NCI-H510A treated with DMSO at 0.1 percent for 48 hours (cell line): ENCODE measurements at regions not wholly inside any gene's neighbourhood (a gene's known extent, or its start where the extent isn't known, plus 50 kb on each side); places are given as distances from the start of the nearest gene placed in this dataset.

Source experiments
- DNase-seq: peaks from one replicate; lab custom pipeline; 2025; lab: John Stamatoyannopoulos, UW

DNA sequence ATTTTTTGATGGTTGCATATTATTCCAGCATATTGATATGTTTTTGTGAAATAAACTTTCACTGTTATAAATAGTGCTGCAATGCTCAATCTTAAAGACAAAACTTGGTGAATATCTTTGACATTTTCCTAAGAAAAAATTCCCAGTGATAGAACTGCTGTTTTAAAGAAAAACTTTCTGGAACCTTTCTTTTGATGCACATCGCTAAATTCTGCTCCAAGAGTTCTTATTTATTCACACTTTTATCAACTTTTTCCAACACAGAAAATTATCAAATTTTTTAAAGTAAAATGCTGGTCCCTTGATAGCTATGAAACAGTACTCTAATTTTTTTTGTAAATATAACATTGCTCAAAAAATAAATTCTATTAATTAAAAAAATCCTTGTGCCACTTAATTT, 196.6 kb downstream of the HS3ST3A1 start:
- DNase-seq: no peak

DNA sequence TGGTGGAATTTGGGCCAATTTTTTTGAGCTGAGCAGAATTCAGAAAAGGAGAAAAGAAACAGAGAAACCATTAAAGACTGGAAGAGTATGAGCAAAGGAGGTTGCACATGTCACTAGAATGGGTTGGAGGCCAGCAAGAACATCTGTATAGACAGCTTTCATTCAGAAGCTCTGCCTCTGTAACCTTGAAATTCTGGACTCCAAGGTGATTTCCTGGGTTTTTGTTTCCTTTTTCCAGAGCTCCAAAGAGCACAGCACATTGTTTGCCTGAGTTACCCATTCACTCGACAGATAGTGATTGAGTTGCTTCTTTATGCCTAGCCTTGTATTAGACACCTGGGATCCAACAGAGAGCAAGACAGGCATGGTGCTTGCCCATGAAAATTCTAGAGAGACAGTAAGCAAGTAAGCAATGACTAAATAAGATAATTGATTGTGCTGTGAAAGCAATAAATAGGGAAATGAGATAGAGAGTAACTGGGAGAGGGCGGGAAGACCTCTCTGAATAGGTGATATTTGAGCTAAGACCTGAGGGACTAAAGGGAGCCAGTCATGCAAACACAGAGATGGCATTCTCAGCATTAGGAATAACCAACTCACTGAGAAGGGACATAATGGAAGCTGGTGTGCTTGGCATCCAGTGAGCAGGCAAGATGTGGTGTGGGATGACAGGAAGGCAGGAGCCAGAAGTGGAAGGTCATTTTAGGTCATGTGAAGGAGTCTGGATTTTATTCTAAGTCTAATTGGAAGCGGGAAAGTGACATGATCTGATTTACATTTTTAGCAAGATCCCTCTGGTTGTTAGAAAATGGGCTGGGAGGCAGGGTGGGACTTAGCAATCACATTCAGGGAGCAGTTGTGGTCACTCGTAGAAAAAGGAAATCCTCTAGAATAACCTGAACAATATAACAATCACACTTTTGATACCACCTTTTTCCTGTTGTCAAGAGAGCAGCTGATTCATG, 197.5 kb downstream of the HS3ST3A1 start:
- no peak for DNase-seq

DNA sequence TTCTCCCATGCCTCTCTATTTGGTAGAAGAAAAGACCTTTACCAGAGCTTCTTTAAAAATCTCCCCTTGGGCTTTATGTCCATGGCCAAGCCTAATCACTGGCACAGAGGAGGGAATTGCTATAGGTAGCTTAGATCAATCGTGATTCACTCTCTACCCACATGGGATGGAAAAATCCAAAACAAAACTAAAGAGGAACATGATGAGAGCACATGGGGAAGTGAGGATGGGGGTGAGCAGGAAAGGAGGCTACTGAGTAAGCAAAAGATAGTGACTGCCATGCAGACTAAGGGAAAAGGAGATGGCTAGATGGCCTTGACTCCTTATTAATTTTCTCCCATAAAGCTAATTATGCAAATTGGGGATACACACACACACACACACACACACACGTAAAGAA, 201.2 kb downstream of the HS3ST3A1 start:
- DNase-seq: no peak

DNA sequence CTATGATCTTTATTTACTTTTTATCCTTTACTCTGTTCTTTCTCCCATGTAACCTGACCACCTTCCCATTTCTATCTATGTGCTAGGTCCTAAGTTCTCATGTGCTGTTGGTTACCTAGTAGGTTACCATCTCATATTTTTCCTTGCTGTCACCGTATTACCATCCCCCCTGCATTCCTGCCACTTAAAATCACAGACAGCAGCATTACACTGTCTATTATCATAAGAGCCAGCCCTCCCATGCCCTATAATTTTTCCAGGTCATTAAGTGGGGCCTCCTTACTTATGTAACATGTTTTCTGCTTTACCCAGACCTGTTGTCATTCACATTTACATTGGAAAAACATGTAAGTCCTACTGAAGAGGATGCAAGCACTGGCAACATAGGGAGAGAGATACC, 202.9 kb downstream of the HS3ST3A1 start:
- DNase-seq: no peak

DNA sequence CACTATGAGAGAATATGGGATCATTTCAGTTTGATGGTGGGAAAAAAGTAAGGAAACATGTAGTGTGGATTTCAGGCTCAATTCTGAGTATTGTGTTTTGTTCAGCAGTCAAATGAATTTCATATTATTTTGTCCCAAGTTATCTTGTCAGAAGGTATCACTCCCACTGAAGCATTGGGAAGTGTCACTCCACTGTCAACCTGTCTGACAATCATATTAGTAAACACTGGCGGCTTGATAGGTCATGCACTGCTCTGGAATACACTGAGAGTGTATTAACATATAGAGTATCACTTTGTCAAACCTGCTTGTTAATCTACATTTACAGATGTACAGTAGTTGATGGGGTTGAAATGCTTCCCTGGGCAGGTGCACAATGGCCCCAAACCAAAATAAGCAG, 203.6 kb downstream of the HS3ST3A1 start:
- no peak for DNase-seq

DNA sequence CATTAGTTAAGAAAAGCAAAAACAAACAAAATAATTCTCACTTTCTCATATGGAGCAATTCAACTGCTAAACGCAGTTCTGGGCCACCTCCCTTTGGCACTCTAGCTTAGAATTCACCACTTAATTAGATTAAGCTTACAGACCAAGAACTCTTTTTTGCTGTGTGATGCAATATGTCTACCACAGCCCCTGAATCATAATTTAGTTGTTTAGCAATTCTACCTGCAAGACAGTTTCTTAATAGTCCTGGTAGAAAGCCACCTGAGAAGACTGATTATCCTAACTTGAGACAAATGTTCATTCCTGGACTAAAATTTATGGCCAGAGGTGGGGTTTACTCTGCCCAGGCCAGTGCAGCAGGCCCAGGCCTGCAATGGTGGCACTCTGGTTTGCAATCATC, 205.9 kb downstream of the HS3ST3A1 start:
- no peak for DNase-seq

DNA sequence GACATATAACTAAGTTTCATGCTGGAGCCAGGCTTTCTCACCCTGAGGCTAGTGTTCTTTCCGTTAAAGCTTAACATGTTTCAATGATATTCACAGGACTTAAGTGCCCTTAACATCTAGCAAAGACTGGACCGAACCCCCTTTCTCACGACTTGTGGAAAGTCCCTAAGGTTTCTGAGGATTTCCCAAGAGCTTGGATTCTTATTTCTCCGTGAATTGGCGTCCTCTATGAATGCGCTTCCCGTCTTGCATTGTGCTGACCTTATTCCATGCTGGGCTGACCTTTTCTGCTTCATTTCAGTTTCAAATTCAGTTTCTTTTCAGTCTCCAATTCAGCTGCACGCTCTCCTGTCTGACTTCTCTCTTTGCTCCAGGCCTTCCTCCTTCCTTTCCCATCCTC, 206.4 kb downstream of the HS3ST3A1 start:
- no peak for DNase-seq

DNA sequence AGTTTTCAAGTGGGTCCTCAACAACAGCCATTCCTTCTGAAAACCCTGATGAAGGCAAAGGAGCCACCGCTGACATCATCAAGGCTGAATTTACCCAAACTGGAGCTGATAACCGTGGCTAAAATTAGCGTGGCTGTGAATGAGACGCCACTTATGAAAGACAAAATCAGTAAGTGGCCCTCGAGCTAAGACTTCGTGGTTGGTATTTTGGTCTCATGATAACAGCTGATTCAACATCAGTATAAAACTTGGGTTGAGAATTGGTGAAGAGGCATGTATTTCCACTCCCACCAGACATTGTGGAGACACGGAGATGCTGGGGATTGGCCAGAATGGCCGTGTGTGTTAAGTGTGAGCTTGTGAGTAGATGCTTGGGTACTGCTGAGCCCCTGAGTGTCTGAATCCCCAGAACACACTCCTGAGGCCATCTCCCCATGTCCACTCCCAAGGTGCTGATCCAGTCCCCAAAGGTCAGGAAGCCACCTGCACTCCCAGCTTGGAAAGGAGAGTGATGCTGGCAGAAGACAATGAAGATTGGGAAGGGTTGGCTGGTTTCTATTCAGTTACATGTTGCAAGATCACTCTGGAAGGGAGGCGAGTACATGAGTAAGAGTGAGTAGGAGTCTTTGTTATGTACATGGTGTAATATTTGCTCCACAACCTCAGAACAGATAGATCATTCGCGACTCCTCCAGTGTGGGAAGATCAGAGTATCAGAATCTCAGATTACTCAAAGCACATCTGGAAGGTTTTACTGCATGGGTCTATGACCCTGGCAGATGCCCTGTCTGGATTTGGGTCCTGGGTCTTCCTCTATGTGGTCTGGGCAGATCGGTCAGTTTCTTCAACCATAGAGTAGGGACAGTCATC, 207.7 kb downstream of the HS3ST3A1 start:
- no peak for DNase-seq

DNA sequence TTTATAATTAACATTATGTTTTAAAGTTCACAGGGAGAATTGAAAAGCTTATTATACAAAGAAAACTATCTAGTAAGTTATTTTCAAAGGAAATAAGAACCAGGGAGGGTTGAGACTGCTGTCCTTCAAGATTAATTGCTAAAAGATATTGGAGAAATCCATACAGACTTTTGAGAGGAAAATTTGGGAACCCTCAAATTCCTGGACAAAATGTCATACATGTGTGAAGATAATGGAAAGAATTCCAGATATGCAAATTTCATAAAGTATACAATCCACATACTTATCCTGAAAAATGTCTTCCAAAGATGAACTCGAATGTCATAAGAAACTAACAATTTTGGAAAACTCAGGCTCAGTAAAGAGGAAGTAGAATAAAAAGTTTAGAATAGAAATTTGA, 213.8 kb downstream of the HS3ST3A1 start:
- no peak for DNase-seq

DNA sequence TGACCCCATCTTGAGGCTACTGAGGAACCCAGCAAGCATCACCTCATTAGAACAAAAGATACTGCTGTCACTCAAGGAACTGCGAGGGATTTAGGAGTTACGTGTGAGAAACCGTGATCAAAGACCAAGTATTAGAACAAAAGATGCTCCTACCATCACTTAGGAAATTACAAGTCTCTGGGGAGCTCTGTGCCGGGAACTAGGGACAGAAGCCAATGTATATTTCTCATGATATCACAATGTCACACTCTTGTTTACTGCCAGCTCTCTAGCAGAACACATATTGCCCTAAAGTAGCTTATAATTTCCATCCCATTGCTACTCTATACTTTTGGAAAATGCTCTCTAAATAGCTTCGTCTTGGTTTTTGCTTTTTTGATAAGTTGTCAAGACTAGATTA, 214.5 kb downstream of the HS3ST3A1 start:
- DNase-seq: no peak

DNA sequence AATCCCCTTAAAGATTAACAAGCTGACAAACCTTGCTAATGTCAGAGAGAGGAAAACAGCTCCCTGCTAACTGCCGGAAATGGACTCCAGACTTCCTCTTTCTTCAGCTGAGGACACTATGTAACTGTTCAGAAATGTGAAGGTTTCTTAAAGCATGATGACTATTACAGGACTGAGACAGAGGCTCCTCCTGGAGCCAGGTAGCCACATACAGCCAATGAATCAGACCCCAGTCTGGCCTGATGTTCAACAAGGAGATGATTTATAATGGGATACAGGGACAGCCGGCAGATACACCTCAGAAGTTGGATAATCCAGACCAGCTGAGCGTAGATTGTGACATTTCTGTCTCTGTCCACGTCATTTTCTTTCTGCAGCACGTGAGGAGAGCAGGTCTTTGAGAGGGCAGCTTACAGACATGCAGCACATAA, 216.2 kb downstream of the HS3ST3A1 start:
- no peak for DNase-seq

DNA sequence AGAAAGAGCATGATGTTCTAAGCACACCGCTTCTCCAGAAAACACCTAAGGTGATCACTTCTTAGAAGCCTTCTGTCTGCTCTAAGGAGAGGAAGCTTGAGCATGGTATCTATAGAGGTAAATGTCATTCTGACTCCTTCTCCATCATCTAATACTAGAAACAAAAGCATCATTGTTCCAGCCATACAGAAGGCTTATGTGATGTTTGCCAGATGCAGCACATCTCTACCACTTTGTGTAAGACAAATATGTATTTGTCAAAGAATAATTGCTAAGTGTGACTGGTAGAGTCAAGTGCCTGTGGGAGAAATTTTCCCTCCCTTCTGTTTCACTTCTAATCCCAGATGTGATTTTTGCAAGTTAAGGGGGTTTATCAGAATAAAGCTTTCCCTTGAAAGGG, 217.1 kb downstream of the HS3ST3A1 start:
- DNase-seq: no peak

DNA sequence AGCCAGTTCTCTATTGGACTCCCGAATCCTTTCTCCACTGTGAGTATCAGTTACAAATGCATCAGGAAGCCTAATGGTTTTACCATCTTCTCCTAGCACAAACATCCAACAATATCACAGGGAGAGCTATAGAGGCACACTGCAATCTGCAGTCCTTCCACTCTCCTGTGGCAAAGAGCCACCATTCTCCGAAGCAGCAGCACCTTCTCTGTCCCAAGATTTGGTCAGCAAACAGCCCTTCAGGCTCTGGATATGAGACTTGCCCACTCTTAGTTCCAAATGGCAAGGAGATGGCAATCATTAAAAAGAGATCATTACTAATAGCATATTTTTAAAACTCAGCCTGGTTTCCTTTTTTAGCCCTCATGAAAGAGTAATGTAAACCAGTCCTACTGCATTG, 223.4 kb downstream of the HS3ST3A1 start:
- no peak for DNase-seq

DNA sequence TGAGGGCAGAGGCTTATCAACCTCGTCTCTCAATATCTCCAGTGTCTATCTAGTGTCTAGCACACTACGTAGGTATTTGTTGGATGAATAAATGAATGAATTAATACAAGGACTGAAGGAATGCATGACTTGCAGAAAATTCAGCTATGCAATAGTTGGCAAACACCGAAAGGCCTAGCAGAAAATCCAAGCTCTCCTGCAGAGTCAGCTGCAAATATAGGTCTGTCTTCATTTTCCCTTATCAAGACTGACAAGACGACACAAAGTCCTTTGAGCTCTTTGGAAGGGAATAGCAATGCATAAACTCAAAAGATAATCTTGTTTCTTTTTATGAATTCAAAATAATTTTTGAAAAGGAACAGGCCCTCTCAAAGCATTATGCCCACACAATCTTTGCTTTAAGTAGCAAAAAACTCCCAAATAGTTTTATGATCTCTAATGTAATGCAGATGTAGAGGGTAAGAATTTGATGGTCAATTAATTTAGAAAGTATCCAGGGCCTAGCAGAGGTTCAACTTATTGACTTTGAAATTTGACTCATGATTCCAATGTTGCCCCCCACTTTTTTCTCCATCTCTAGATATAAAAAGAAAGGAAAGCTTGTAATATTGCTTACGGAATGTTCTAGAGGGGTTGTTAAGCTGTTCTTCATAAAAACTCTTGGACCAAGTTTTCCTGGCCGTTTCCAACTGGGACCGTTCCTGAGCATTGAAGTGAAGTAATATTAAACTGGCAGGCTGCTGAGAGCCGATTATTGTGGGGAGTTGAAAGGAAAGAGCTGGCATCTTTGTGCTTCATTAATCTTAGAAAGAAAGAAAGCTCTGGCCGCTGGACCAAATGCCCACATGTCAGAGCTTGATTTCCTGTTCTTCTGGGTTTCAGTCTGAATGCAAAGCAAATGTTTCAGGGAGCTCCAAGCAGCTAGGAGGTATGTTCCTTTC, 227.3 kb downstream of the HS3ST3A1 start:
- DNase-seq: no peak

DNA sequence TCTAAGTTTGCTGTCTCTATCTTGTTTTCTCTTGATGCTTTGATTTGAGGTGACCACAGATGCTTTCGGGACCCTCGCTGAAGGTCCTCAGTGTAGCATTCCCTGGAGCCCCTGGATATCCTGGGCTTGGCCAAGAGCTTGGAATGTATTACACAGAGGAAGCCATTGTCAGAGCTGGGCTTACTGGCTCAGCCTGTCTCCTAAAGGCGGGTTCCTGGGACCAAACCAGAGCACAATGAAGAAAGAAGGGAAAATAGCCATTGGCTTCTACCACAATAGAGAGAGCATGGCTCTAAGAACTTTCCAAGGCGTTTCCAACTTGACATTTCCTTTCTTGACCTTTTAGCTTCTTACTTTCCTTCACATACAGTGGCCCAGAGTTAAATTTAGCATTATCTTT, 229.3 kb downstream of the HS3ST3A1 start:
- DNase-seq: no peak

DNA sequence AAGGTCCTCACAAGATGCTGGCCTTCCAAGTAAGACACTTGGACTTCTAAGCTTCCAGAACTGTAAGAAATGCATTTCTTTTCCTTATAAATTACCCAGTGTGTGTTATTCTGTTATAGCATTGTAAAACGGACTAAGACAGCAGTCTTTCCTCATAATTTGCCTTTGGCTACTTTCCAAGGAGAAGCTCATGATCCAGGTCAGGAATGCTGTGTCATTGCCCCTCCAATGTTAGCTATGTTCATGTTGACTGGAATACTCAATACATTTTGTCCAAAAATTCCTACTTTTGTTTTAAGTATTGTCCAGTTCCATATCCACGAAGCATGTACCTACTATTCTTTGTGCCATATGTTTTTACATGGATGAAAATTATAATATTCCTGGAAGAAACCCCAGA, 234.6 kb downstream of the HS3ST3A1 start:
- DNase-seq: no peak

DNA sequence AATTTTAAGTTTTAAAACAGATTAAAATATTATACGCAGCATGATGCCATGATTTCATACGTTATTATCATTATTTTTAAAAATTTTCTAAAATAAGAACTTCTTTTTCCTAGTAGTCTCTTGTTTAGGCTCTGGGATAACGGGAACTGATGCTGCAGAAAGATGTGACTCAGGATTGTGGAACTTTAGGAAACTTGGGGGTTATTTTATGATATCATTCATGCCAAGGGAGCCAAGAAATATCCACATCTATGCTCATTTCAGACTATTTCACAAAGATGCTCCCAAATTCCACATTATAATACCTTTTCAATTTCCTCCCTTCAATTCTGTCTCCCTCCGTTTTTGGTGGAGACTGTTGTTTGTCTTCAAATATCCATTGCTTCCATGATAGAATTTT, 236.4 kb downstream of the HS3ST3A1 start:
- DNase-seq: no peak

DNA sequence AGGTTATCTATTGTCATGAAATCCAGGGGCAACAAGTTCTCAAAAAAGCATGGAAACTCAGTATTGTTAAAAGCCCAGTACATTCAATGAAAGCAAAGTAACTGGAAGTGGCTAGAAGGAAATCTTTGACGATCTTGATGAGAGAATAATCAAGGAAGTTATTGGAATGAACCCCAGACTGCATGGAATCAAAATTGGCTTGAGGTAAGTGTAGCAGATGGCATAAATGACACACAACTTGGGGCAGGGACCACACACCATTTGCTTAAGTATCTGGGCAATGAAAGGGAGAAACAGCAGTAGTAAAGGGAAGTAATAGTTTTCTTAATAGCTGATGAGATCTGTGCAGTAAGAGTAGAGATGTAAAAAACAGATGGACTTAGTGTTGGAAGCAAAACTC, 238.0 kb downstream of the HS3ST3A1 start:
- no peak for DNase-seq

DNA sequence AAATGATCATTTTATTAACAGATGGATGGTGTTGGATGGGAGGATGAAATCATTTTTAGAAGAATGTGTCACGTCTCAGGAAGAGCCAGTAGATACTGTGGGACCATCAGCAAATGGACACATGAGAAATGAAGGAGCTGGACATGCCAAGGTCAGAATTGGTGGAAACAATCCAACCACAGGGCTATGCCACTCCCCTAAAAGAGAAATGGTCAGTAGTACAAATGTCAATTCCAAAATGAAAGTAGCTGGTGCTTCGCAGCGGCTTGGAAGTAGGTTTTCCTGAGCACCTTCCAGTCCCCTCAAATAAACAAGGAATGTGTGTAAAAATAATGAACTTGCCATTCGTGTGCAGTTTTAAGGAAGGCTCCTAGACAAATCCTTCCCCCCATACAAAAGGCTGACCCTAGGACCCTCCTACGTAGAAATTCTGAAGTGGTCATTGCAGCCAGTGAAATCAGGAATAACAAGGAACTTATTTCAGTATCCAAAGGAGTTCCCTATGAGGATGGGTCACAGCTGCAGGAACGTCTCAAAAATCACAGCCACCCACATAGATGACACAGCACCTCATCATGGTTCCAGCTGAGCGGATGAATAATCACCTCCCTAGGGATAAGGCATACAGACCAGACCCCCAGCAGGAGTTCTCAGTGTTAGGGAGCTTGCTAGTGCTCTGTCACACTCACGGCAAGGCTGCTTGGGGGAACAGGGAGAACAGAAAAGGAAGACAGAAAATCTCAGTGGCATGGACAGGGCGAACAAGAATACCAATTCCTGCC, 239.2 kb downstream of the HS3ST3A1 start:
- no peak for DNase-seq

DNA sequence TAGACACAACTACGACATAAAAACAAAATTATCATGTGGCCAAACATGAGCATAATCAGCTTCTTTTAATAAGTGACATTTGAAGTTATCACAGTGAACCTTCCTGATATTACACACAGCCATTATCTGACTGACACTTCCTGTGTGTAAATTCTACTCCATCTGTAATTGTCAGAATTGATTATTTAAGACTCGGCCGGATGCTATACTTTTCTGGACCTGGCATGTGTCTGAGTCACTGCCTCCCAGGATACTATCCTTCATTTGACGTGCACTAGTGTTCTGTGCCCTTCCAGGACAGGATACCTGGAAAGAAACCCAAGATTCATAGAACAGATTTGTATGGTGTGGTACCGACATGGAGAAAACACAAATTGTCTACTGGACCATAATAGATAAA, 242.0 kb downstream of the HS3ST3A1 start:
- DNase-seq: no peak

DNA sequence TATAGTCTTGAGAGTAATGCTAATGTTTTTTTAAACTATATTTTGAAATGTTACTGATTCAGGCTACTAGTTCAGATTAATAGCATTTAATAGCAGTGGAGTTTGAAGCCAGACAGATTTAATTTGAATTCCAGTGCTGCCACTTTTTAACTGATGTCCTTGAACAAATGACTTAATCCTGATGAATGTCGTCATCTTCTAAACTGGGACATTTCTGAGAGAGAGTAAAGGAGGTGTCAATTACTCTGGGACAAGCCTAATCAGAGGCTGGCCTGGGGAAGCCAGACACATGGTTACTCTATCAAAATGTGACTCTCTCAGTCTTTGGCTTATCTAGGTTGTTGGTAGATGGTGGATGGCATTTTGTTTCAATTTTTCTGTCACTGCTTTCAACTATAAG, 246.7 kb downstream of the HS3ST3A1 start:
- no peak for DNase-seq
